WTC11 (cell line): ENCODE measurements at regions not wholly inside any gene's neighbourhood (a gene's known extent, or its start where the extent isn't known, plus 50 kb on each side); places are given as distances from the start of the nearest gene placed in this dataset.

Experiments used
- ATAC-seq: fragments of 200-7000 bp; cut with Tn5 transposase; 2 replicates; pipeline ENCODE4 v1.10.0; 2021; ENCODE audit warnings: mild to moderate bottlenecking, moderate library complexity
- CTCF ChIA-PET: fragments of 300-600 bp; sonication (Branson Sonifier 250); formaldehyde crosslinking; loops from one replicate; lab custom pipeline; 2021; ENCODE audit warnings: antibody characterized with exemption; lab: Charles Lee
- POLR2A ChIA-PET: fragments of 350-600 bp; sonication (Branson Sonifier 250); formaldehyde crosslinking; loops from one replicate; lab custom pipeline; 2021; ENCODE audit warnings: antibody characterized with exemption; lab: Charles Lee
- DNase-seq: peaks from one replicate; pipeline ENCODE4 v3.0.0; 2021; ENCODE audit warnings: low spot score
- H3K27ac Mint-ChIP-seq: 2 replicates; pipeline ENCODE4 v1.8.0; 2021; ENCODE audit warnings: mixed read lengths
- H3K27me3 Mint-ChIP-seq: 2 replicates; pipeline ENCODE4 v1.8.0; 2021; ENCODE audit warnings: low read depth, mild to moderate bottlenecking, moderate library complexity, mixed read lengths
- H3K36me3 Mint-ChIP-seq: 2 replicates; pipeline ENCODE4 v1.8.0; 2021; ENCODE audit warnings: mixed read lengths
- H3K4me1 Mint-ChIP-seq: 2 replicates; pipeline ENCODE4 v1.8.0; 2022; ENCODE audit warnings: mixed read lengths
- H3K4me3 Mint-ChIP-seq: 2 replicates; pipeline ENCODE4 v1.8.0; 2021; ENCODE audit warnings: mild to moderate bottlenecking, moderate library complexity, mixed read lengths
- H3K9me3 Mint-ChIP-seq: 2 replicates; pipeline ENCODE4 v1.8.0; 2021; ENCODE audit warnings: mixed read lengths
- CDX4 ChIP-seq: fragments of 250-450 bp; sonication (Bioruptor Pico); IDR thresholded peaks from 2 replicates; pipeline ENCODE4 v1.9.0; 2021; ENCODE audit warnings: moderate library complexity, mild to moderate bottlenecking, inconsistent platforms, borderline replicate concordance
- CREM ChIP-seq: sonication (generic); formaldehyde crosslinking; IDR thresholded peaks from 2 replicates; pipeline ENCODE4 v1.8.1; 2022; ENCODE audit warnings: mild to moderate bottlenecking, missing genetic modification reagents, moderate library complexity
- CTCF ChIP-seq: fragments of 200-600 bp; IDR thresholded peaks from 2 replicates; pipeline ENCODE4 v1.8.0; 2022; ENCODE audit warnings: antibody characterized with exemption
- ETV6 ChIP-seq: sonication (generic); formaldehyde crosslinking; IDR thresholded peaks from 2 replicates; pipeline ENCODE4 v1.8.1; 2022; ENCODE audit warnings: mild to moderate bottlenecking, missing genetic modification reagents
- FOXJ3 ChIP-seq: sonication (generic); formaldehyde crosslinking; IDR thresholded peaks from 2 replicates; pipeline ENCODE4 v1.9.0; 2021; ENCODE audit warnings: missing genetic modification reagents, mild to moderate bottlenecking, borderline replicate concordance
- FOXP1 ChIP-seq: sonication (generic); formaldehyde crosslinking; IDR thresholded peaks from 2 replicates; pipeline ENCODE4 v1.8.0; 2022; ENCODE audit warnings: missing genetic modification reagents, mild to moderate bottlenecking, moderate library complexity, borderline replicate concordance
- FOXP4 ChIP-seq: sonication (generic); formaldehyde crosslinking; IDR thresholded peaks from 2 replicates; pipeline ENCODE4 v1.8.0; 2022; ENCODE audit warnings: mild to moderate bottlenecking, missing genetic modification reagents
- HMGA2 ChIP-seq: fragments of 250-450 bp; sonication (Bioruptor Pico); IDR thresholded peaks from 2 replicates; pipeline ENCODE4 v1.4.0; 2021; ENCODE audit warnings: mild to moderate bottlenecking, moderate library complexity
- IRF1 ChIP-seq: sonication (generic); formaldehyde crosslinking; IDR thresholded peaks from 2 replicates; pipeline ENCODE4 v1.8.0; 2023; ENCODE audit warnings: missing genetic modification reagents
- MLX ChIP-seq: sonication (generic); formaldehyde crosslinking; IDR thresholded peaks from 2 replicates; pipeline ENCODE4 v1.8.1; 2023; ENCODE audit warnings: mild to moderate bottlenecking, missing genetic modification reagents, moderate library complexity
- MXD4 ChIP-seq: fragments of 250-450 bp; sonication (Bioruptor Pico); IDR thresholded peaks from 2 replicates; pipeline ENCODE4 v1.8.0; 2021; ENCODE audit warnings: mild to moderate bottlenecking, moderate library complexity, borderline replicate concordance
- NFE2L1 ChIP-seq: sonication (generic); formaldehyde crosslinking; IDR thresholded peaks from 2 replicates; pipeline ENCODE4 v1.8.1; 2023; ENCODE audit warnings: missing genetic modification reagents
- NFYB ChIP-seq: sonication (generic); formaldehyde crosslinking; conservative IDR thresholded peaks from 2 replicates; pipeline ENCODE4 v1.8.0; 2022; ENCODE audit warnings: low read depth, missing genetic modification reagents
- SOX15 ChIP-seq: fragments of 250-450 bp; sonication (Bioruptor Pico); IDR thresholded peaks from 2 replicates; pipeline ENCODE4 v1.9.0; 2021; ENCODE audit warnings: mild to moderate bottlenecking
- USF1 ChIP-seq: sonication (generic); formaldehyde crosslinking; IDR thresholded peaks from 2 replicates; pipeline ENCODE4 v1.8.0; 2022; ENCODE audit warnings: mild to moderate bottlenecking, missing genetic modification reagents
- USF2 ChIP-seq: sonication (generic); formaldehyde crosslinking; IDR thresholded peaks from 2 replicates; pipeline ENCODE4 v1.8.1; 2023; ENCODE audit warnings: mild to moderate bottlenecking, missing genetic modification reagents, moderate library complexity
- ZBTB21 ChIP-seq: sonication (generic); formaldehyde crosslinking; IDR thresholded peaks from 2 replicates; pipeline ENCODE4 v1.8.1; 2023; ENCODE audit warnings: mild to moderate bottlenecking, missing genetic modification reagents, borderline replicate concordance
- ZMAT4 ChIP-seq: fragments of 250-450 bp; sonication (Bioruptor Pico); IDR thresholded peaks from 2 replicates; pipeline ENCODE4 v1.9.0; 2021; ENCODE audit warnings: mild to moderate bottlenecking
- ZNF219 ChIP-seq: sonication (generic); formaldehyde crosslinking; IDR thresholded peaks from 2 replicates; pipeline ENCODE4 v1.8.0; 2023; ENCODE audit warnings: missing genetic modification reagents, mild to moderate bottlenecking, borderline replicate concordance
- ZNF263 ChIP-seq: sonication (generic); formaldehyde crosslinking; IDR thresholded peaks from 2 replicates; pipeline ENCODE4 v1.8.1; 2022; ENCODE audit warnings: low read depth, mild to moderate bottlenecking, moderate library complexity, missing genetic modification reagents
- ZNF317 ChIP-seq: sonication (generic); formaldehyde crosslinking; IDR thresholded peaks from 2 replicates; pipeline ENCODE4 v1.8.1; 2023; ENCODE audit warnings: low read depth, mild to moderate bottlenecking, moderate library complexity, missing genetic modification reagents, borderline replicate concordance
- ZNF512 ChIP-seq: sonication (generic); formaldehyde crosslinking; IDR thresholded peaks from 2 replicates; pipeline ENCODE4 v1.8.1; 2022; ENCODE audit warnings: missing genetic modification reagents, borderline replicate concordance
- ZNF671 ChIP-seq: fragments of 250-450 bp; sonication (Bioruptor Pico); IDR thresholded peaks from 2 replicates; pipeline ENCODE4 v1.8.0; 2021; ENCODE audit warnings: mild to moderate bottlenecking

GRCh38 chr18:55078303-55078932 lies 119.2 kb upstream of the CCDC68 start:
- ChIA-PET CTCF (no interaction called here), POLR2A (no interaction called here)
- peak; percentile 42 for ATAC-seq
- Mint-ChIP-seq H3K36me3 (no peaks in the 10 kb centered on the region), H3K4me1 (0 out of 2 replicates have a peak, but pooled peaks cover 7% of the 10 kb centered on the region), H3K9me3 (no peaks in the 10 kb centered on the region), H3K4me3 (no peak overlapping the region), H3K27me3 (no peaks in the 10 kb centered on the region), H3K27ac (no peak overlapping the region)
- no peak for DNase-seq
- TF ChIP-seq ZNF263 = no peak

- ChIA-PET POLR2A (no interaction called here), CTCF (no interaction called here)
- Mint-ChIP-seq H3K9me3 (no peaks in the 10 kb centered on the region), H3K36me3 (no peaks in the 10 kb centered on the region), H3K4me1 (0 out of 2 replicates have a peak, but pooled peaks cover 7% of the 10 kb centered on the region), H3K27me3 (no peaks in the 10 kb centered on the region), H3K4me3 (no peak overlapping the region), H3K27ac (no peak overlapping the region)
- TF ChIP-seq HMGA2 (CRISPR knock-in tag) = no peak
- TF ChIP-seq ETV6 (CRISPR knock-in tag) = no peak
- TF ChIP-seq ZNF512 = no peak
- no peak for TF ChIP-seq USF1
- no peak for TF ChIP-seq ZNF671
- no peak for TF ChIP-seq MXD4 (CRISPR knock-in tag)
- TF ChIP-seq ZNF317 (CRISPR knock-in tag) = no peak
- no peak for TF ChIP-seq CTCF
- no peak for TF ChIP-seq ZNF219 (CRISPR knock-in tag)
- no peak for TF ChIP-seq NFE2L1 (CRISPR knock-in tag)
- no peak for TF ChIP-seq NFYB
- no peak for TF ChIP-seq USF2 (CRISPR knock-in tag)
- TF ChIP-seq FOXJ3 (CRISPR knock-in tag) = no peak
- TF ChIP-seq CDX4 (CRISPR knock-in tag) = no peak
- no peak for TF ChIP-seq ZNF263
- no peak for TF ChIP-seq ZMAT4
- no peak for ATAC-seq
- no peak for DNase-seq
Measured at GRCh38 chr18:55076643-55077218, 117.5 kb upstream of the CCDC68 start.

- peak; percentile 34; the same call in 1 of the 2 replicates for ATAC-seq
- POLR2A ChIA-PET = no interaction called here
- no peak overlapping the region for H3K27ac Mint-ChIP-seq
- DNase-seq = no peak
- no peaks in the 10 kb centered on the region for H3K9me3 Mint-ChIP-seq
- CTCF ChIA-PET = no interaction called here
- no peaks in the 10 kb centered on the region for H3K27me3 Mint-ChIP-seq
- no peaks in the 10 kb centered on the region for H3K36me3 Mint-ChIP-seq
- peaks cover 5% of the 10 kb centered on the region; the same call in 1 of the 2 replicates for H3K4me1 Mint-ChIP-seq
- no peak overlapping the region for H3K4me3 Mint-ChIP-seq
- TF ChIP-seq SOX15 (CRISPR knock-in tag) (no peak), ZNF671 (no peak), CREM (no peak), ZBTB21 (no peak), MLX (CRISPR knock-in tag) (no peak), NFE2L1 (CRISPR knock-in tag) (no peak), FOXP4 (CRISPR knock-in tag) (no peak), ETV6 (CRISPR knock-in tag) (no peak), IRF1 (CRISPR knock-in tag) (no peak), FOXP1 (CRISPR knock-in tag) (no peak)
Measured at GRCh38 chr18:55073834-55074233, 114.6 kb upstream of the CCDC68 start.
